ENCODE measurements at regions not wholly inside any gene's neighbourhood (a gene's known extent, or its start where the extent isn't known, plus 50 kb on each side); places are given as distances from the start of the nearest gene placed in this dataset.
"Not testable (repeated sequence)": the region's sequence is repeated elsewhere in the genome, so short reads cannot be mapped to it uniquely, and the experiment has no call there.

GRCh38 chr3:169029674-169030285, 633.7 kb downstream of the MECOM start:
- TF ChIP-seq Cebpa-rat (IDR thresholded peaks at IDR 0.05): no peak
- Histone ChIP-seq H3K9ac (no peak overlapping the region), H3K27ac (no peak overlapping the region), H3K4me2 (no peak overlapping the region), H4K20me1 (no peaks in the 10 kb centered on the region), H3K36me3 (no peaks in the 10 kb centered on the region), H3K4me1 (no peaks in the 10 kb centered on the region), H3K27me3 (no peaks in the 10 kb centered on the region), H3K9me3 (replicated peaks in 1 of 11) (peaks cover 0 to 16% (median 0%) of the 10 kb centered on the region in 11 experiments; a peak in 5 of 22 replicates), H3K4me3 (no peak overlapping the region)

GRCh38 chr3:169028716-169029115, 634.8 kb downstream of the MECOM start:
- Histone ChIP-seq H3K4me2 (no peak overlapping the region), H3K9ac (no peak overlapping the region), H4K20me1 (no peaks in the 10 kb centered on the region), H3K36me3 (no peaks in the 10 kb centered on the region), H3K4me3 (no peak overlapping the region), H3K27ac (no peak overlapping the region), H3K27me3 (no peaks in the 10 kb centered on the region), H3K9me3 (replicated peaks in 1 of 11) (peaks cover 0 to 16% (median 0%) of the 10 kb centered on the region in 11 experiments; a peak in 5 of 22 replicates), H3K4me1 (no peaks in the 10 kb centered on the region)
- TF ChIP-seq Cebpa-rat (IDR thresholded peaks at IDR 0.05): no peak

- H3K4me2 ChIP-seq: no peak overlapping the region
- H3K9me3 ChIP-seq (replicated peaks in 1 of 11): peaks cover 0 to 16% (median 0%) of the 10 kb centered on the region in 11 experiments; a peak in 5 of 22 replicates
- no peaks in the 10 kb centered on the region for H3K27me3 ChIP-seq
- H4K20me1 ChIP-seq: no peaks in the 10 kb centered on the region
- no peak for TF ChIP-seq Cebpa-rat (IDR thresholded peaks at IDR 0.05)
- H3K27ac ChIP-seq: no peak overlapping the region
- no peaks in the 10 kb centered on the region for H3K36me3 ChIP-seq
- H3K4me1 ChIP-seq: no peaks in the 10 kb centered on the region
- no peak overlapping the region for H3K4me3 ChIP-seq
- H3K9ac ChIP-seq: no peak overlapping the region
These were observed 636.8 kb downstream of the MECOM start for GRCh38 chr3:169026543-169027182.

- no peak for TF ChIP-seq Cebpa-rat (IDR thresholded peaks at IDR 0.05)
- Histone ChIP-seq H3K4me1 (no peaks in the 10 kb centered on the region), H3K36me3 (no peaks in the 10 kb centered on the region), H3K4me3 (no peak overlapping the region), H3K9ac (no peak overlapping the region), H3K9me3 (replicated peaks in 1 of 11) (no peaks in the 10 kb centered on the region), H3K27me3 (no peaks in the 10 kb centered on the region), H3K4me2 (no peak overlapping the region), H3K27ac (no peak overlapping the region), H4K20me1 (no peaks in the 10 kb centered on the region)
These were observed 641.1 kb downstream of the MECOM start for GRCh38 chr3:169022457-169022856.

GRCh38 chr3:169020371-169020770, 643.1 kb downstream of the MECOM start:
- no peak overlapping the region for H3K4me2 ChIP-seq
- no peaks in the 10 kb centered on the region for H4K20me1 ChIP-seq
- no peak overlapping the region for H3K9ac ChIP-seq
- H3K27ac ChIP-seq: no peak overlapping the region
- no peak for TF ChIP-seq Cebpa-rat (IDR thresholded peaks at IDR 0.05)
- H3K4me1 ChIP-seq: no peaks in the 10 kb centered on the region
- H3K36me3 ChIP-seq: no peaks in the 10 kb centered on the region
- no peaks in the 10 kb centered on the region for H3K9me3 ChIP-seq (replicated peaks in 1 of 11)
- H3K27me3 ChIP-seq: no peaks in the 10 kb centered on the region
- H3K4me3 ChIP-seq: no peak overlapping the region

GRCh38 chr3:169009453-169009852, 654.1 kb downstream of the MECOM start:
- Histone ChIP-seq H3K4me1 (no peaks in the 10 kb centered on the region), H3K27me3 (no peaks in the 10 kb centered on the region), H3K4me3 (no peak overlapping the region), H3K9ac (no peak overlapping the region), H4K20me1 (no peaks in the 10 kb centered on the region), H3K9me3 (replicated peaks in 1 of 11) (no peaks in the 10 kb centered on the region), H3K27ac (no peak overlapping the region), H3K4me2 (no peak overlapping the region), H3K36me3 (no peaks in the 10 kb centered on the region)
- TF ChIP-seq Cebpa-rat (IDR thresholded peaks at IDR 0.05): no peak

GRCh38 chr3:169008776-169009358, 654.6 kb downstream of the MECOM start:
- no peaks in the 10 kb centered on the region for H3K36me3 ChIP-seq
- H4K20me1 ChIP-seq: no peaks in the 10 kb centered on the region
- no peaks in the 10 kb centered on the region for H3K9me3 ChIP-seq (replicated peaks in 1 of 11)
- no peak overlapping the region for H3K4me3 ChIP-seq
- H3K9ac ChIP-seq: no peak overlapping the region
- TF ChIP-seq Cebpa-rat (IDR thresholded peaks at IDR 0.05): no peak
- no peak overlapping the region for H3K27ac ChIP-seq
- no peak overlapping the region for H3K4me2 ChIP-seq
- H3K27me3 ChIP-seq: no peaks in the 10 kb centered on the region
- no peaks in the 10 kb centered on the region for H3K4me1 ChIP-seq

GRCh38 chr3:169007145-169007544, 656.4 kb downstream of the MECOM start:
- H3K4me2 ChIP-seq: no peak overlapping the region
- TF ChIP-seq Cebpa-rat (IDR thresholded peaks at IDR 0.05): no peak
- no peak overlapping the region for H3K27ac ChIP-seq

GRCh38 chr3:169006398-169006797, 657.1 kb downstream of the MECOM start:
- not testable (repeated sequence) for H4K20me1 ChIP-seq; H3K36me3 ChIP-seq; H3K4me1 ChIP-seq; H3K4me2 ChIP-seq; H3K9ac ChIP-seq; H3K27me3 ChIP-seq; H3K9me3 ChIP-seq (replicated peaks in 1 of 11); H3K27ac ChIP-seq; H3K4me3 ChIP-seq

More at GRCh38 chr3:169007145-169007544, 656.4 kb downstream of the MECOM start:
- no peaks in the 10 kb centered on the region for H3K27me3 ChIP-seq
- H3K4me1 ChIP-seq: no peaks in the 10 kb centered on the region
- H3K36me3 ChIP-seq: no peaks in the 10 kb centered on the region
- no peaks in the 10 kb centered on the region for H3K9me3 ChIP-seq (replicated peaks in 1 of 11)
- no peaks in the 10 kb centered on the region for H4K20me1 ChIP-seq
- H3K4me3 ChIP-seq: no peak overlapping the region
- no peak overlapping the region for H3K9ac ChIP-seq

- no peak overlapping the region for H3K27ac ChIP-seq
- no peak overlapping the region for H3K4me2 ChIP-seq
- H3K4me3 ChIP-seq: no peak overlapping the region
- H3K4me1 ChIP-seq: no peaks in the 10 kb centered on the region
- no peaks in the 10 kb centered on the region for H3K36me3 ChIP-seq
- H3K9ac ChIP-seq: no peak overlapping the region
- TF ChIP-seq Cebpa-rat (IDR thresholded peaks at IDR 0.05): no peak
- no peaks in the 10 kb centered on the region for H3K27me3 ChIP-seq
- H4K20me1 ChIP-seq: no peaks in the 10 kb centered on the region
- no peaks in the 10 kb centered on the region for H3K9me3 ChIP-seq (replicated peaks in 1 of 11)
These were observed 660.8 kb downstream of the MECOM start for GRCh38 chr3:169002689-169003088.
